HL-60 (cell line): ENCODE measurements at regions not wholly inside any gene's neighbourhood (a gene's known extent, or its start where the extent isn't known, plus 50 kb on each side); places are given as distances from the start of the nearest gene placed in this dataset.

Experiments
- DNase-seq, 2 experiments: peaks; one replicate each; pipeline ENCODE4 v3.0.0-alpha.2; 2010 to 2020; ENCODE audit warnings: low read depth in 1 of 2, low spot score in 1 of 2
- H3K27ac ChIP-seq: fragments of 250-450 bp; sonication (Bioruptor Pico); replicated peaks from 2 replicates; pipeline ENCODE4 v1.5.1; 2020; ENCODE audit warnings: mild to moderate bottlenecking, moderate library complexity
- H3K27me3 ChIP-seq: fragments of 250-450 bp; sonication (Bioruptor Pico); 2 replicates; pipeline ENCODE4 v1.5.1; 2021; ENCODE audit warnings: mild to moderate bottlenecking, moderate library complexity; ENCODE audit not compliant: insufficient read depth, poor library complexity, severe bottlenecking
- H3K4me3 ChIP-seq: replicated peaks from 2 replicates; pipeline ENCODE4 v1.5.1; 2011; ENCODE audit warnings: mild to moderate bottlenecking, control low read depth, low read length; ENCODE audit not compliant: insufficient read depth
- CTCF ChIP-seq: IDR thresholded peaks from one replicate; pipeline ENCODE4 v1.5.1; 2011; ENCODE audit warnings: low read length, control low read depth, inconsistent platforms; ENCODE audit not compliant: insufficient read depth
- GABPA ChIP-seq: IDR thresholded peaks from 2 replicates; pipeline ENCODE4 v1.6.1; 2012; ENCODE audit warnings: low read depth
- POLR2AphosphoS5 ChIP-seq: IDR thresholded peaks from 2 replicates; pipeline ENCODE4 v1.6.1; 2012; ENCODE audit warnings: low read depth
- REST ChIP-seq: IDR thresholded peaks from 2 replicates; pipeline ENCODE4 v1.6.1; 2012; ENCODE audit warnings: low read depth; ENCODE audit not compliant: insufficient replicate concordance
- SPI1 ChIP-seq: IDR thresholded peaks from 2 replicates; pipeline ENCODE4 v1.6.1; 2012; ENCODE audit warnings: low read depth, mild to moderate bottlenecking, borderline replicate concordance

GRCh38 chr14:59018978-59019377 lies 169.5 kb upstream of the DAAM1 start:
- no peak for DNase-seq
- no peak overlapping the region for H3K4me3 ChIP-seq
- H3K27ac ChIP-seq: no peak overlapping the region
- no peaks in the 10 kb centered on the region for H3K27me3 ChIP-seq
- TF ChIP-seq REST (no peak), CTCF (no peak), POLR2AphosphoS5 (no peak), SPI1 (no peak), GABPA (no peak)

GRCh38 chr14:59020382-59020781 lies 168.1 kb upstream of the DAAM1 start:
- H3K4me3 ChIP-seq: no peak overlapping the region
- TF ChIP-seq SPI1: no peak
- no peak for TF ChIP-seq GABPA
- TF ChIP-seq CTCF: no peak
- no peak for TF ChIP-seq REST
- TF ChIP-seq POLR2AphosphoS5: no peak
- H3K27ac ChIP-seq: no peak overlapping the region
- H3K27me3 ChIP-seq: no peaks in the 10 kb centered on the region
- DNase-seq: peak in 1 of 2 experiments; percentile 18

- DNase-seq: no peak
- no peak overlapping the region for H3K27ac ChIP-seq
- TF ChIP-seq GABPA (no peak), CTCF (no peak), REST (no peak), SPI1 (no peak), POLR2AphosphoS5 (no peak)
- no peak overlapping the region for H3K4me3 ChIP-seq
- no peaks in the 10 kb centered on the region for H3K27me3 ChIP-seq
Measured at GRCh38 chr14:59022144-59022543, 166.3 kb upstream of the DAAM1 start.
